ENCODE measurements at regions not wholly inside any gene's neighbourhood (a gene's known extent, or its start where the extent isn't known, plus 50 kb on each side); places are given as distances from the start of the nearest gene placed in this dataset.

DNA sequence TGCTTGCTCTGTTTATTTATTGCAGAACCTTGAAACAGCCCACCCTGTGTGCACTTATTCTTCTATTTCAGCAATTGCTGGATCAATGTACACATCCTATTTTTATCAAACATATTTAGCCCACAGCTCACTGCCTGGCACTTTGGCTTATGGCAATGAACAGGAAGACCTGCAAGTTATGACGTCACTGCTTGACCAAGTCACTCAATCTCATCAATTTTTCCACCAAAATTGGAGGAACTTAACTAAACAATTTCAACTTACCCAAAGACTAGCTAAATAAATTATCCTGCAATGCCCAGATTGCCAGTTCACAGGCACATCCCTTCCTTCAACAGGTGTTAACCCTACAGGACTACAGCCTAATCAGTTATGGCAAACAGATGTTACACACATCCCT is 89.3 kb downstream of the FSCB start:
- Histone ChIP-seq H3K36me3 (ENCODE audit: control insufficient read depth in 1 of 2, insufficient read depth in 2 of 2, low read length in 2 of 2) (peaks cover 0 to 2% of the 10 kb centered on the region in 2 experiments), H3K4ac (ENCODE audit: low read depth, low read length) (no peak overlapping the region), H3K27me3 (ENCODE audit: insufficient read depth, low read length) (no peaks in the 10 kb centered on the region), H3K79me1 (ENCODE audit: low read length) (no peaks in the 10 kb centered on the region), H3K27ac (ENCODE audit: low read depth, low read length) (no peak overlapping the region), H3K9ac (ENCODE audit: low read length) (no peak overlapping the region), H2AK5ac (ENCODE audit: low read length) (no peak overlapping the region), H3K4me3 (ENCODE audit: low read depth, low read length) (no peak overlapping the region), H3K4me1 (ENCODE audit: control insufficient read depth in 1 of 2, insufficient read depth in 2 of 2, low read length in 2 of 2) (no peaks in the 10 kb centered on the region), H3K79me2 (ENCODE audit: control insufficient read depth, insufficient read depth, low read length, poor library complexity) (no peaks in the 10 kb centered on the region), H2BK12ac (ENCODE audit: low read length) (no peak overlapping the region), H3K23ac (ENCODE audit: low read length) (no peak overlapping the region), H4K8ac (ENCODE audit: low read depth, low read length) (no peak overlapping the region), H4K91ac (ENCODE audit: low read depth, low read length) (no peak overlapping the region), H2AFZ (ENCODE audit: insufficient read depth, low read length, poor library complexity) (no peak overlapping the region), H3K9me3 (ENCODE audit: insufficient read depth, low read depth, low read length) (no peaks in the 10 kb centered on the region), H2BK120ac (ENCODE audit: insufficient read depth, low read length, poor library complexity) (no peak overlapping the region), H3K4me2 (ENCODE audit: low read length) (no peak overlapping the region), H2BK5ac (ENCODE audit: low read depth, low read length, poor library complexity) (no peak overlapping the region), H3K18ac (ENCODE audit: low read length) (no peak overlapping the region), H3K14ac (ENCODE audit: low read length) (no peak overlapping the region), H4K12ac (ENCODE audit: low read depth, low read length) (no peak overlapping the region)
- no peak for DNase-seq
- no CpG with 5 or more reads among the region's 1 CpG for WGBS (ENCODE audit: extremely low coverage, insufficient coverage, insufficient read length)

DNA sequence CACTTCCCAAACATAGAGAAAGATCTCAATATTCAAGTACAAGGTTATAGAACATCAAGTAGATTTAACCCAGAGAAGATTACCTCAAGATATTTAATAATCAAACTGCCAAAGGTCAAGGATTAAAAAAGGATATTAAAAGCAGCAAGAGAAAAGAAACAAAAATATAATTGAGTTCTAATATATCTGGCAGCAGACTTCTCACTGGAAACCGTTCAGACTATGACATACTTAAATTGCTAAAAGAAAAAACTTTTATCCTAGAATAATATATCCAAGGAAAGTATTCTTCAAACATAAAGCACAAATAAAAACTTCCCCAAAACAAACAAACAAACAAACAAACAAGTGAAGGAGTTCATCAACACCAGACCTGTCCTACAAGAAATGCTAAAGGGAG is 92.4 kb downstream of the FSCB start:
- H3K18ac ChIP-seq (ENCODE audit: low read length): no peak overlapping the region
- H3K79me1 ChIP-seq (ENCODE audit: low read length): no peaks in the 10 kb centered on the region
- peaks cover 0 to 2% of the 10 kb centered on the region in 2 experiments for H3K36me3 ChIP-seq (ENCODE audit: control insufficient read depth in 1 of 2, insufficient read depth in 2 of 2, low read length in 2 of 2)
- H2AFZ ChIP-seq (ENCODE audit: insufficient read depth, low read length, poor library complexity): no peak overlapping the region
- no peak overlapping the region for H4K8ac ChIP-seq (ENCODE audit: low read depth, low read length)
- H3K4me2 ChIP-seq (ENCODE audit: low read length): no peak overlapping the region
- no peak overlapping the region for H2BK120ac ChIP-seq (ENCODE audit: insufficient read depth, low read length, poor library complexity)
- no peak overlapping the region for H2AK5ac ChIP-seq (ENCODE audit: low read length)
- H2BK12ac ChIP-seq (ENCODE audit: low read length): no peak overlapping the region
- whole genome bisulfite sequencing (ENCODE audit: extremely low coverage, insufficient coverage, insufficient read length): no CpG with 5 or more reads among the region's 1 CpG
- H3K4ac ChIP-seq (ENCODE audit: low read depth, low read length): no peak overlapping the region
- H3K4me3 ChIP-seq (ENCODE audit: low read depth, low read length): no peak overlapping the region
- no peak overlapping the region for H4K12ac ChIP-seq (ENCODE audit: low read depth, low read length)
- no peaks in the 10 kb centered on the region for H3K9me3 ChIP-seq (ENCODE audit: insufficient read depth, low read depth, low read length)
- no peaks in the 10 kb centered on the region for H3K79me2 ChIP-seq (ENCODE audit: control insufficient read depth, insufficient read depth, low read length, poor library complexity)
- H3K27ac ChIP-seq (ENCODE audit: low read depth, low read length): no peak overlapping the region
- H3K14ac ChIP-seq (ENCODE audit: low read length): no peak overlapping the region
- DNase-seq: no peak
- no peak overlapping the region for H4K91ac ChIP-seq (ENCODE audit: low read depth, low read length)
- H3K4me1 ChIP-seq (ENCODE audit: control insufficient read depth in 1 of 2, insufficient read depth in 2 of 2, low read length in 2 of 2): no peaks in the 10 kb centered on the region
- no peak overlapping the region for H2BK5ac ChIP-seq (ENCODE audit: low read depth, low read length, poor library complexity)
- H3K23ac ChIP-seq (ENCODE audit: low read length): no peak overlapping the region
- H3K27me3 ChIP-seq (ENCODE audit: insufficient read depth, low read length): no peaks in the 10 kb centered on the region
- no peak overlapping the region for H3K9ac ChIP-seq (ENCODE audit: low read length)

DNA sequence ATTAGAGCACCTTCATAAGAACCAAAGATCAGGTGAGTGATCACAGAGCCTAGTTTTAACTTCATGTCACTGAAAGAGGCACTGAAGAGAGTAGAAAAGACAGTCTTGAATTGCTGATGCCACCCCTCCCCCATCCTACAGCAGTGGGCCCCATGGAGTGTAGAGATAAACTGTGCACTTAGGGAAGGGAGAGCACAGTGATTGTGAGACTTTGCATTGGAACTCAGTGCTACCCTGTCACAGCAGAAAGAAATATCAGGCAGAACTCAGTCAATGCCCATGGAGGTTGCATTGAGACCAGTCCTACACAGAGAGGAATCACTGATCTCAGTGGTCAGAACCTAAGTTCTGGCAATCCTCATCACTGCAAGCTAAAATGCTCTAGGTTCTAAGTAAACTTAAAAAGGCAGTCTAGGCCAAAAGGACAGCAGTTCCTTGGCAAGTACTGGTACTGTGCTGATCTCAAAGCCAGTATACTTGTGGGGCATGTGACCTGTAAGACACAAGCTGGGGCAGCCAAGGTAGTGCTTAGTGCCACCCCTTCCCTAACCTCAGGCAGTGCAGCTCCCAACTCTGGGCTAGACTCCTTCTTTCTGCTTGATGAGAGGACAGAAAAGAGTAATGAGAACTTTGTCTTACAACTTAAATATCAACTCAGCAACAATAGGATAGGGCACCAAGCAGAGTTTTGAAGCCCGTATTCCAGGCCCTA is 94.1 kb downstream of the FSCB start:
- WGBS (ENCODE audit: extremely low coverage, insufficient coverage, insufficient read length): no CpG with 5 or more reads among the region's 1 CpG
- no peak overlapping the region for H4K8ac ChIP-seq (ENCODE audit: low read depth, low read length)
- H3K9ac ChIP-seq (ENCODE audit: low read length): no peak overlapping the region
- H2BK5ac ChIP-seq (ENCODE audit: low read depth, low read length, poor library complexity): no peak overlapping the region
- no peak overlapping the region for H3K27ac ChIP-seq (ENCODE audit: low read depth, low read length)
- H3K14ac ChIP-seq (ENCODE audit: low read length): no peak overlapping the region
- H3K79me2 ChIP-seq (ENCODE audit: control insufficient read depth, insufficient read depth, low read length, poor library complexity): no peaks in the 10 kb centered on the region
- no peaks in the 10 kb centered on the region for H3K79me1 ChIP-seq (ENCODE audit: low read length)
- H3K9me3 ChIP-seq (ENCODE audit: insufficient read depth, low read depth, low read length): no peaks in the 10 kb centered on the region
- H3K4me2 ChIP-seq (ENCODE audit: low read length): no peak overlapping the region
- H2BK12ac ChIP-seq (ENCODE audit: low read length): no peak overlapping the region
- no peak overlapping the region for H4K91ac ChIP-seq (ENCODE audit: low read depth, low read length)
- no peak overlapping the region for H2AFZ ChIP-seq (ENCODE audit: insufficient read depth, low read length, poor library complexity)
- no peak overlapping the region for H4K12ac ChIP-seq (ENCODE audit: low read depth, low read length)
- no peaks in the 10 kb centered on the region for H3K4me1 ChIP-seq (ENCODE audit: control insufficient read depth in 1 of 2, insufficient read depth in 2 of 2, low read length in 2 of 2)
- H3K36me3 ChIP-seq (ENCODE audit: control insufficient read depth in 1 of 2, insufficient read depth in 2 of 2, low read length in 2 of 2): peaks cover 0 to 2% of the 10 kb centered on the region in 2 experiments
- no peak overlapping the region for H3K4me3 ChIP-seq (ENCODE audit: low read depth, low read length)
- H3K4ac ChIP-seq (ENCODE audit: low read depth, low read length): no peak overlapping the region
- no peak for DNase-seq
- no peak overlapping the region for H2AK5ac ChIP-seq (ENCODE audit: low read length)
- no peak overlapping the region for H2BK120ac ChIP-seq (ENCODE audit: insufficient read depth, low read length, poor library complexity)
- H3K23ac ChIP-seq (ENCODE audit: low read length): no peak overlapping the region
- H3K18ac ChIP-seq (ENCODE audit: low read length): no peak overlapping the region
- no peaks in the 10 kb centered on the region for H3K27me3 ChIP-seq (ENCODE audit: insufficient read depth, low read length)

DNA sequence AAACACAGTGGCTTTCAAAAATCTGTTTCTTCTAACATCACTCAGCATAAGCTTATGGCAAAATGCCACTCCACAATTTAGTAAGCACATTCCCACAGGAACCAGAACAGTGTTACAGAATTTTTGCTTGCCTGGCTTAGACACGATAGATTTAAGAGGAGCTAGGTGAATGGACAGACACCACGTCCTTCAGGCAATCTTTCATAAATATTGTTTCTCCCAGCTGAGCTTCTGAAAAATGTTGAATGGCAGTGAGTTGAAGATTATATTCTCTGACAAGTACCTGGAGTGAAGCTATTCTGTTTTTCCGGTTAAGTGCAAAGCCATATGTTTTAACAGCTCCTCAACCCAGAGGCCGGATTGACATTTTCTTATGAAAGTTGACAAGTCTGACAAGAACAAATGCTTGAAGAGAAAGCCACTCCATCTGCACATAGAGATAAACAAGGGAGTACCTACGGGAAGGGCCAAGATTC is 102.0 kb downstream of the FSCB start:
- no peak overlapping the region for H3K18ac ChIP-seq (ENCODE audit: low read length)
- no peak overlapping the region for H3K4me3 ChIP-seq (ENCODE audit: low read depth, low read length)
- no peak overlapping the region for H2BK120ac ChIP-seq (ENCODE audit: insufficient read depth, low read length, poor library complexity)
- H2BK12ac ChIP-seq (ENCODE audit: low read length): no peak overlapping the region
- H3K27me3 ChIP-seq (ENCODE audit: insufficient read depth, low read length): no peaks in the 10 kb centered on the region
- no peak overlapping the region for H3K23ac ChIP-seq (ENCODE audit: low read length)
- H3K9me3 ChIP-seq (ENCODE audit: insufficient read depth, low read depth, low read length): no peaks in the 10 kb centered on the region
- H3K79me1 ChIP-seq (ENCODE audit: low read length): no peaks in the 10 kb centered on the region
- no peaks in the 10 kb centered on the region for H3K4me1 ChIP-seq (ENCODE audit: control insufficient read depth in 1 of 2, insufficient read depth in 2 of 2, low read length in 2 of 2)
- no peak overlapping the region for H2AFZ ChIP-seq (ENCODE audit: insufficient read depth, low read length, poor library complexity)
- H4K12ac ChIP-seq (ENCODE audit: low read depth, low read length): no peak overlapping the region
- no peak for DNase-seq
- no peak overlapping the region for H3K9ac ChIP-seq (ENCODE audit: low read length)
- H3K4me2 ChIP-seq (ENCODE audit: low read length): no peak overlapping the region
- no peak overlapping the region for H3K4ac ChIP-seq (ENCODE audit: low read depth, low read length)
- no peak overlapping the region for H3K14ac ChIP-seq (ENCODE audit: low read length)
- H3K27ac ChIP-seq (ENCODE audit: low read depth, low read length): no peak overlapping the region
- WGBS (ENCODE audit: extremely low coverage, insufficient coverage, insufficient read length): no CpG with 5 or more reads among the region's 5 CpGs
- no peak overlapping the region for H2BK5ac ChIP-seq (ENCODE audit: low read depth, low read length, poor library complexity)
- no peaks in the 10 kb centered on the region for H3K36me3 ChIP-seq (ENCODE audit: control insufficient read depth in 1 of 2, insufficient read depth in 2 of 2, low read length in 2 of 2)
- H3K79me2 ChIP-seq (ENCODE audit: control insufficient read depth, insufficient read depth, low read length, poor library complexity): no peaks in the 10 kb centered on the region
- no peak overlapping the region for H4K8ac ChIP-seq (ENCODE audit: low read depth, low read length)
- H4K91ac ChIP-seq (ENCODE audit: low read depth, low read length): no peak overlapping the region
- no peak overlapping the region for H2AK5ac ChIP-seq (ENCODE audit: low read length)
